HEK293 (cell line): ENCODE measurements at regions not wholly inside any gene's neighbourhood (a gene's known extent, or its start where the extent isn't known, plus 50 kb on each side); places are given as distances from the start of the nearest gene placed in this dataset.
A peak's percentile ranks its signal among the peaks of the same experiment; 100 is the strongest.

ENCODE experiments used
- CTCF ChIA-PET: fragments of 350-600 bp; formaldehyde crosslinking; extraction: SDS; loops from one replicate; lab custom pipeline; 2021; ENCODE audit warnings: antibody characterized with exemption; lab: Yijun Ruan, JAX
- POLR2A ChIA-PET: fragments of 300-600 bp; formaldehyde crosslinking; extraction: SDS; loops from one replicate; lab custom pipeline; 2020; ENCODE audit warnings: antibody characterized with exemption, inconsistent platforms; lab: Yijun Ruan, JAX
- H3K27ac ChIP-seq: fragments of 200-500 bp; sonication (Bioruptor generic); 2 replicates; pipeline ENCODE4 v1.5.1; 2014; ENCODE audit warnings: low read depth, low read length, control low read depth, inconsistent platforms; ENCODE audit errors: extremely low read depth
- H3K36me3 ChIP-seq, 2 experiments: fragments of 200-500 bp in 1 of 2; sonication (Bioruptor generic) in 1 of 2; 1 replicate in 1 of 2; 2 replicates in 1 of 2; pipeline ENCODE4 v1.5.1; 2014 to 2017; ENCODE audit warnings: inconsistent platforms in 2 of 2, low read length in 2 of 2; ENCODE audit not compliant: control insufficient read depth in 2 of 2, insufficient read depth in 1 of 2
- H3K4me1 ChIP-seq: fragments of 200-500 bp; sonication (Bioruptor generic); 2 replicates; pipeline ENCODE4 v1.5.1; 2014; ENCODE audit warnings: mild to moderate bottlenecking, low read length, inconsistent platforms; ENCODE audit not compliant: control insufficient read depth, insufficient read depth
- H3K4me3 ChIP-seq: 2 replicates; pipeline ENCODE4 v1.5.1; 2011; ENCODE audit warnings: low read depth, mild to moderate bottlenecking, control low read depth, low read length, moderate library complexity
- H3K9me3 ChIP-seq: fragments of 200-500 bp; sonication (Bioruptor generic); 2 replicates; pipeline ENCODE4 v1.5.1; 2014; ENCODE audit warnings: low read depth, low read length, inconsistent platforms; ENCODE audit not compliant: control insufficient read depth, insufficient read depth
- CTCF ChIP-seq: fragments of 450-650 bp; formaldehyde crosslinking; IDR thresholded peaks from 2 replicates; pipeline ENCODE4 v1.5.1; 2016; ENCODE audit warnings: missing biosample characterization, missing genetic modification characterization
- HIC1 ChIP-seq: fragments of 450-650 bp; formaldehyde crosslinking; IDR thresholded peaks from 2 replicates; pipeline ENCODE4 v1.5.1; 2016; ENCODE audit warnings: missing biosample characterization, missing genetic modification characterization
- SALL2 ChIP-seq: fragments of 450-650 bp; formaldehyde crosslinking; IDR thresholded peaks from 2 replicates; pipeline ENCODE4 v1.5.0; 2017; ENCODE audit warnings: missing biosample characterization, mild to moderate bottlenecking, missing genetic modification characterization, borderline replicate concordance
- TRIM28 ChIP-seq: IDR thresholded peaks from 2 replicates; pipeline ENCODE4 v1.6.1; 2011; ENCODE audit warnings: low read length, control low read depth, borderline replicate concordance
- ZBTB1 ChIP-seq: fragments of 450-650 bp; formaldehyde crosslinking; IDR thresholded peaks from 2 replicates; pipeline ENCODE4 v1.5.1; 2016; ENCODE audit warnings: missing biosample characterization, missing genetic modification characterization
- ZNF155 ChIP-seq: fragments of 450-650 bp; formaldehyde crosslinking; IDR thresholded peaks from 2 replicates; pipeline ENCODE4 v1.5.1; 2016; ENCODE audit warnings: missing biosample characterization, missing genetic modification characterization
- ZNF501 ChIP-seq: fragments of 450-650 bp; formaldehyde crosslinking; IDR thresholded peaks from 2 replicates; pipeline ENCODE4 v1.5.1; 2016; ENCODE audit warnings: missing biosample characterization, missing genetic modification characterization
- ZNF544 ChIP-seq: fragments of 450-650 bp; formaldehyde crosslinking; IDR thresholded peaks from 2 replicates; pipeline ENCODE4 v1.5.0; 2017; ENCODE audit warnings: missing biosample characterization, missing genetic modification characterization
- ZNF654 ChIP-seq: fragments of 450-650 bp; formaldehyde crosslinking; IDR thresholded peaks from 2 replicates; pipeline ENCODE4 v1.5.1; 2016; ENCODE audit warnings: low read depth, missing biosample characterization, missing genetic modification characterization
- ZNF664 ChIP-seq: fragments of 450-650 bp; formaldehyde crosslinking; IDR thresholded peaks from 2 replicates; pipeline ENCODE4 v1.5.1; 2016; ENCODE audit warnings: missing biosample characterization, missing genetic modification characterization
- ZNF747 ChIP-seq: fragments of 450-650 bp; formaldehyde crosslinking; IDR thresholded peaks from 2 replicates; pipeline ENCODE4 v1.5.1; 2016; ENCODE audit warnings: missing biosample characterization, missing genetic modification characterization
- ZNF768 ChIP-seq: fragments of 450-650 bp; formaldehyde crosslinking; IDR thresholded peaks from 2 replicates; pipeline ENCODE4 v1.5.1; 2018; ENCODE audit warnings: missing biosample characterization, mild to moderate bottlenecking, missing genetic modification characterization
- TF ChIP-seq, protein P1 (sequence below): fragments of 450-650 bp; formaldehyde crosslinking; IDR thresholded peaks from 2 replicates; pipeline ENCODE4 v1.5.1; 2016; ENCODE audit warnings: missing biosample characterization, missing genetic modification characterization, borderline replicate concordance

- TF ChIP-seq HIC1 (tag by site-specific recombination) (no peak), CTCF (tag by site-specific recombination) (0 out of 2 replicates have a peak, but pooled peaks have one; percentile 11), ZNF654 (tag by site-specific recombination) (peak; percentile 63), TRIM28 (no peak), ZNF544 (tag by site-specific recombination) (no peak), ZNF501 (tag by site-specific recombination) (no peak)
- CTCF ChIA-PET, result interaction anchor here (0.6 to 2.2 kb wide), 25 partner anchors 10 to 1290 kb away, joined by 3 to 8 read pairs (median 3); no protein-coding TSS in a partner anchor
- no peaks in the 10 kb centered on the region for H3K9me3 ChIP-seq
- H3K36me3 ChIP-seq, result no peaks in the 10 kb centered on the region
- H3K4me1 ChIP-seq, result no peaks in the 10 kb centered on the region
- H3K27ac ChIP-seq, result no peak overlapping the region
- H3K4me3 ChIP-seq, result no peak overlapping the region
- POLR2A ChIA-PET, result no interaction called here
Observed at GRCh38 chr9:107172160-107172978, 110.7 kb upstream of the RAD23B start.

DNA sequence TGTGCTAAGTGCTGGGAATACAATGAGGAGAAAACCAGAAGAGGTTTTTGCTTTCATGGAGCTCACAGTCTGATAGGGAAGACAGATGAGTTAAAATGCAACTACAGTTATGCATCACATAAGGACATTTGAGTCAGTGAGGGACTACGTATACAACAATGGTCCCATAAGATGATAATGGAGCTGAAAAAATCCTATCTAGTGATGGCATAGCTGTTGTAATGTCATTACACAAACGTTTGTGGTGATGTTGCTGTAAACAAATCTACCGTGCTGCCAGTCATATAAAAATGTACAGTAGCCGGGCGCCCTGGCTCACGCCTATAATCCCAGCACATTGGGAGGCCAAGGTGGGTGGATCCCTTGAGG, 110.1 kb upstream of the RAD23B start:
- Histone ChIP-seq H3K27ac (no peak overlapping the region), H3K9me3 (no peaks in the 10 kb centered on the region), H3K4me3 (no peak overlapping the region), H3K4me1 (no peaks in the 10 kb centered on the region), H3K36me3 (no peaks in the 10 kb centered on the region)
- ChIA-PET POLR2A (no interaction called here), CTCF (interaction anchor here (0.6 to 2.0 kb wide), 8 partner anchors 9 to 1291 kb away, joined by 3 to 8 read pairs (median 3); no protein-coding TSS in a partner anchor)
- no peak for TF ChIP-seq ZNF768 (tag by site-specific recombination)
- TF ChIP-seq, protein P1, sequence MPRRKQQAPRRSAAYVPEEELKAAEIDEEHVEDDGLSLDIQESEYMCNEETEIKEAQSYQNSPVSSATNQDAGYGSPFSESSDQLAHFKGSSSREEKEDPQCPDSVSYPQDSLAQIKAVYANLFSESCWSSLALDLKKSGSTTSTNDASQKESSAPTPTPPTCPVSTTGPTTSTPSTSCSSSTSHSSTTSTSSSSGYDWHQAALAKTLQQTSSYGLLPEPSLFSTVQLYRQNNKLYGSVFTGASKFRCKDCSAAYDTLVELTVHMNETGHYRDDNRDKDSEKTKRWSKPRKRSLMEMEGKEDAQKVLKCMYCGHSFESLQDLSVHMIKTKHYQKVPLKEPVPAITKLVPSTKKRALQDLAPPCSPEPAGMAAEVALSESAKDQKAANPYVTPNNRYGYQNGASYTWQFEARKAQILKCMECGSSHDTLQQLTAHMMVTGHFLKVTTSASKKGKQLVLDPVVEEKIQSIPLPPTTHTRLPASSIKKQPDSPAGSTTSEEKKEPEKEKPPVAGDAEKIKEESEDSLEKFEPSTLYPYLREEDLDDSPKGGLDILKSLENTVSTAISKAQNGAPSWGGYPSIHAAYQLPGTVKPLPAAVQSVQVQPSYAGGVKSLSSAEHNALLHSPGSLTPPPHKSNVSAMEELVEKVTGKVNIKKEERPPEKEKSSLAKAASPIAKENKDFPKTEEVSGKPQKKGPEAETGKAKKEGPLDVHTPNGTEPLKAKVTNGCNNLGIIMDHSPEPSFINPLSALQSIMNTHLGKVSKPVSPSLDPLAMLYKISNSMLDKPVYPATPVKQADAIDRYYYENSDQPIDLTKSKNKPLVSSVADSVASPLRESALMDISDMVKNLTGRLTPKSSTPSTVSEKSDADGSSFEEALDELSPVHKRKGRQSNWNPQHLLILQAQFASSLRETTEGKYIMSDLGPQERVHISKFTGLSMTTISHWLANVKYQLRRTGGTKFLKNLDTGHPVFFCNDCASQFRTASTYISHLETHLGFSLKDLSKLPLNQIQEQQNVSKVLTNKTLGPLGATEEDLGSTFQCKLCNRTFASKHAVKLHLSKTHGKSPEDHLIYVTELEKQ (tag by site-specific recombination), result no peak
- TF ChIP-seq SALL2 (tag by site-specific recombination), result no peak
- TF ChIP-seq ZNF747 (tag by site-specific recombination), result no peak
- TF ChIP-seq ZBTB1 (tag by site-specific recombination), result no peak
- TF ChIP-seq ZNF664 (tag by site-specific recombination), result no peak
- no peak for TF ChIP-seq ZNF155 (tag by site-specific recombination)
